ENCODE measurements at regions not wholly inside any gene's neighbourhood (a gene's known extent, or its start where the extent isn't known, plus 50 kb on each side); places are given as distances from the start of the nearest gene placed in this dataset.

GRCh38 chr5:61246768-61247307, 84.6 kb upstream of the SMIM15 start:
- Histone ChIP-seq H3K4me1 (ENCODE audit: control insufficient read depth in 2 of 2, insufficient read depth in 2 of 2, low read length in 2 of 2) (no peaks in the 10 kb centered on the region), H2AFZ (ENCODE audit: insufficient read depth, low read depth, low read length, poor library complexity, severe bottlenecking) (no peak overlapping the region), H3K36me3 (replicated peaks in 1 of 2; ENCODE audit: control extremely low read depth in 1 of 2, control insufficient read depth in 1 of 2, extremely low read depth in 1 of 2, insufficient read depth in 2 of 2, low read length in 1 of 2) (no peaks in the 10 kb centered on the region), H3K27ac (ENCODE audit: low read length in 2 of 2) (no peak overlapping the region), H3K9me3 (ENCODE audit: control extremely low read depth in 1 of 3, control insufficient read depth in 2 of 3, insufficient read depth in 1 of 3, low read length in 2 of 3) (no peaks in the 10 kb centered on the region), H3K9ac (ENCODE audit: low read length) (no peak overlapping the region), H3K4me2 (replicated peaks; ENCODE audit: low read depth, low read length, poor library complexity, severe bottlenecking) (no peak overlapping the region), H3K79me2 (ENCODE audit: control insufficient read depth, insufficient read depth, low read length) (no peaks in the 10 kb centered on the region), H4K20me1 (ENCODE audit: control insufficient read depth, insufficient read depth, low read length, poor library complexity, severe bottlenecking) (no peaks in the 10 kb centered on the region), H3K27me3 (replicated peaks in 1 of 4; ENCODE audit: control extremely low read depth in 1 of 4, control insufficient read depth in 3 of 4, insufficient read depth in 4 of 4, low read length in 3 of 4) (no peaks in the 10 kb centered on the region), H3K4me3 (ENCODE audit: control extremely low read depth in 1 of 5, extremely low read depth in 1 of 5, insufficient read depth in 1 of 5, low read depth in 2 of 5, low read length in 4 of 5) (no peak overlapping the region)
- TF ChIP-seq, protein P1, sequence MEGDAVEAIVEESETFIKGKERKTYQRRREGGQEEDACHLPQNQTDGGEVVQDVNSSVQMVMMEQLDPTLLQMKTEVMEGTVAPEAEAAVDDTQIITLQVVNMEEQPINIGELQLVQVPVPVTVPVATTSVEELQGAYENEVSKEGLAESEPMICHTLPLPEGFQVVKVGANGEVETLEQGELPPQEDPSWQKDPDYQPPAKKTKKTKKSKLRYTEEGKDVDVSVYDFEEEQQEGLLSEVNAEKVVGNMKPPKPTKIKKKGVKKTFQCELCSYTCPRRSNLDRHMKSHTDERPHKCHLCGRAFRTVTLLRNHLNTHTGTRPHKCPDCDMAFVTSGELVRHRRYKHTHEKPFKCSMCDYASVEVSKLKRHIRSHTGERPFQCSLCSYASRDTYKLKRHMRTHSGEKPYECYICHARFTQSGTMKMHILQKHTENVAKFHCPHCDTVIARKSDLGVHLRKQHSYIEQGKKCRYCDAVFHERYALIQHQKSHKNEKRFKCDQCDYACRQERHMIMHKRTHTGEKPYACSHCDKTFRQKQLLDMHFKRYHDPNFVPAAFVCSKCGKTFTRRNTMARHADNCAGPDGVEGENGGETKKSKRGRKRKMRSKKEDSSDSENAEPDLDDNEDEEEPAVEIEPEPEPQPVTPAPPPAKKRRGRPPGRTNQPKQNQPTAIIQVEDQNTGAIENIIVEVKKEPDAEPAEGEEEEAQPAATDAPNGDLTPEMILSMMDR (IDR thresholded peaks at IDR 0.05) = no peak
- no peak for DNase-seq
- no peak overlapping the region for H3K27ac Mint-ChIP-seq
- ChIA-PET POLR2A (no interaction called here), CTCF (no interaction called here)
- no peak overlapping the region for H3K4me3 Mint-ChIP-seq
- H3K4me1 Mint-ChIP-seq = no peaks in the 10 kb centered on the region
- H3K9me3 Mint-ChIP-seq (ENCODE audit: insufficient read depth) = peaks cover 5% of the 10 kb centered on the region
- intact Hi-C loops (cut with micrococcal nuclease) = no loop called here
- no peaks in the 10 kb centered on the region for H3K27me3 Mint-ChIP-seq
- no peak for ATAC-seq (ENCODE audit: low read depth)
- WGBS (ENCODE audit: insufficient coverage) = 98% methylated on average over 4 of the region's 6 CpGs

- Histone ChIP-seq H3K9me3 (ENCODE audit: control extremely low read depth in 1 of 3, control insufficient read depth in 2 of 3, insufficient read depth in 1 of 3, low read length in 2 of 3) (no peaks in the 10 kb centered on the region), H3K36me3 (replicated peaks in 1 of 2; ENCODE audit: control extremely low read depth in 1 of 2, control insufficient read depth in 1 of 2, extremely low read depth in 1 of 2, insufficient read depth in 2 of 2, low read length in 1 of 2) (no peaks in the 10 kb centered on the region), H3K27ac (ENCODE audit: low read length in 2 of 2) (no peak overlapping the region), H3K4me2 (replicated peaks; ENCODE audit: low read depth, low read length, poor library complexity, severe bottlenecking) (no peak overlapping the region), H3K79me2 (ENCODE audit: control insufficient read depth, insufficient read depth, low read length) (no peaks in the 10 kb centered on the region), H3K4me1 (ENCODE audit: control insufficient read depth in 2 of 2, insufficient read depth in 2 of 2, low read length in 2 of 2) (no peaks in the 10 kb centered on the region), H3K9ac (ENCODE audit: low read length) (no peak overlapping the region), H2AFZ (ENCODE audit: insufficient read depth, low read depth, low read length, poor library complexity, severe bottlenecking) (no peak overlapping the region), H4K20me1 (ENCODE audit: control insufficient read depth, insufficient read depth, low read length, poor library complexity, severe bottlenecking) (no peaks in the 10 kb centered on the region), H3K4me3 (ENCODE audit: control extremely low read depth in 1 of 5, extremely low read depth in 1 of 5, insufficient read depth in 1 of 5, low read depth in 2 of 5, low read length in 4 of 5) (no peak overlapping the region), H3K27me3 (replicated peaks in 1 of 4; ENCODE audit: control extremely low read depth in 1 of 4, control insufficient read depth in 3 of 4, insufficient read depth in 4 of 4, low read length in 3 of 4) (no peaks in the 10 kb centered on the region)
- H3K9me3 Mint-ChIP-seq (ENCODE audit: insufficient read depth) = peaks cover 5% of the 10 kb centered on the region
- no peak for TF ChIP-seq EZH2 (IDR thresholded peaks at IDR 0.05; ENCODE audit: borderline replicate concordance, insufficient read depth, low read depth, low read length, poor library complexity, severe bottlenecking)
- TF ChIP-seq, protein P1 (IDR thresholded peaks at IDR 0.05) = no peak
- ATAC-seq (ENCODE audit: low read depth) = no peak
- no peak for DNase-seq
- no peak overlapping the region for H3K27ac Mint-ChIP-seq
- H3K4me3 Mint-ChIP-seq = no peak overlapping the region
- ChIA-PET POLR2A (interaction anchor here (0.7 kb wide), 1 partner anchor 10 kb away, joined by 3 read pairs; no protein-coding TSS in a partner anchor), CTCF (no interaction called here)
- 95% methylated on average over 5 of the region's 11 CpGs for WGBS (ENCODE audit: insufficient coverage)
- intact Hi-C loops (cut with micrococcal nuclease) = no loop called here
- no peaks in the 10 kb centered on the region for H3K4me1 Mint-ChIP-seq
- peaks cover 11% of the 10 kb centered on the region for H3K27me3 Mint-ChIP-seq
These were observed 80.0 kb upstream of the ZSWIM6 start for GRCh38 chr5:61251874-61252642.
